ENCODE measurements at regions not wholly inside any gene's neighbourhood (a gene's known extent, or its start where the extent isn't known, plus 50 kb on each side); places are given as distances from the start of the nearest gene placed in this dataset.

DNA sequence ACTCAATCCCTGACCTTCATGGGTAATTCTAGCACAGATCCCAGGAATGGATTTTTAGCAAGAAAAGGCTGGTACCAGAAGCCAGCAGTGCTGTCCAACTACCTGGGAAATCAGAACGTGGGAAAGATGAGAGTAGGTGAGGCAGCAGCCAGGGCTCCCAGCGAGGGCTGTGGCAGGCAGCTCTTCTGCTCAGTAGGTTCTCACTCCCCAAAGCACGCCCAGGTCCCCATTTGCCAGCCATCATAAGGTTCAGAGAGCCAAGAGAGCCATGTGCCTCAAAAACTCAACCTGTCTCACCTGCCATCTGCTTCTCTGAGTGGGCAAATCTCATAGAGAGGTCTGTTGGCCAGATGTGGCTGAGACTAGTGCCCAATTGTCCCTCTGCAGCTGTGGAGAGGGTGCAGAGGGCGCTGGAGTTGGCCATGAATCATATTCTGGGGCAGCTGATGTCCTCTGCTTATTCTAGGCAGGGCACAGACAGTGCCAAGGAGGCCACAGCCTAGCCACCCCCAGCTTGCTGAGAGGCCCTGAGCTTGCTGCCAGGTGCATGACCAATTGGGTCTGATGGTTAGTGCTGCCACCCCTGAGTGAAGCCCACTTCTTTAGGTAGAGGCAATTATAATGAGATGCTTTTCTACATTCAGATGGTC lies 81.7 kb upstream of the GATB start:
- no peak overlapping the region for H3K27ac ChIP-seq
- intact Hi-C loops (cut with DNase I; ENCODE audit: low total_unique reads): no loop called here
- H3K4me1 ChIP-seq: no peaks in the 10 kb centered on the region
- DNase-seq: no peak
- TF ChIP-seq POLR2A (IDR thresholded peaks at IDR 0.05): no peak
- TF ChIP-seq CTCF (IDR thresholded peaks at IDR 0.05): no peak
- no peaks in the 10 kb centered on the region for H3K9me3 ChIP-seq
- H3K4me3 ChIP-seq: no peak overlapping the region
- no peaks in the 10 kb centered on the region for H3K27me3 ChIP-seq
- H3K36me3 ChIP-seq: no peaks in the 10 kb centered on the region

DNA sequence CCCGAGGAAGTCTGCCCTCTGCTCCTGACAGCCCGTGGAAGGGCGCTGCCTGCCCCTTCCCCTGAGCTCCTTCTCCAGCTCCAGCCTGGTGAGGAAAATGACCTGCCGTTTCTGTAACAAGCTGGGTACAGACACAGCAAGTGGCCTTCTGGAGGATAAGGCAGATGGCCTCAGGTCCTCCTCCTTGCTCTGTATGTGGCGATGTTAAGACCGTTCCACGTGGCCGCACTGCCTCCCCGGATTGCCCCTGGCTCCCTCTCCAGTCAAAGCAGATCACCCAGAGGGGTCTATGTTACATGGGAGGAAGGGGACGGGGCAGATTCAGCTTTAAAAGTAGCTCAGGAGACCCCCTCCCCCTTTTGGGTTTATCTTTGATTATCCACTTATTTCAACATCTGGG lies 80.3 kb upstream of the GATB start:
- Histone ChIP-seq H3K27me3 (no peaks in the 10 kb centered on the region), H3K4me1 (no peaks in the 10 kb centered on the region), H3K4me3 (no peak overlapping the region), H3K9me3 (no peaks in the 10 kb centered on the region), H3K27ac (no peak overlapping the region), H3K36me3 (no peaks in the 10 kb centered on the region)
- TF ChIP-seq CTCF (IDR thresholded peaks at IDR 0.05) (no peak), POLR2A (IDR thresholded peaks at IDR 0.05) (no peak)
- DNase-seq: no peak
- intact Hi-C loops (cut with DNase I; ENCODE audit: low total_unique reads): no loop called here

DNA sequence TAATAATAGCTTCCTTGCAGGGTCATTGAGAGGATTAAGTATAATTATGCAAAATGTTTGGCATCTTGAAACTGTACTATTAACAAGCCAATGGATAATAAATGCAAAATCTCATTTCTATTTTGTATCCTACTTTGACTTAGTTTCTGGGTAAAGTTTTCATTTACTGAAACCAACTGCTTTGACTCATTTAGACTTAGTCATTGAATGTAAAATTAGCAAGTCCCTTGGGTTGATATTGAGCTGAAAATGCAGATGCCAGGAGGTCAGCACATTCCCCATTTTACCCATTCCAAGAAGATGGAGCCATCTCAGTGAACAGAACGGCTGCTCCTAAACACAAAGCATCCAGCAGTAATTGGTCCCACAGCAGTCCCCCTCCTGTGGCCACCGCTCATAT lies 74.7 kb upstream of the GATB start:
- DNase-seq: no peak
- H3K27ac ChIP-seq: no peak overlapping the region
- intact Hi-C loops (cut with DNase I; ENCODE audit: low total_unique reads): no loop called here
- H3K27me3 ChIP-seq: no peaks in the 10 kb centered on the region
- TF ChIP-seq CTCF (IDR thresholded peaks at IDR 0.05) (no peak), POLR2A (IDR thresholded peaks at IDR 0.05) (no peak)
- H3K36me3 ChIP-seq: no peaks in the 10 kb centered on the region
- no peak overlapping the region for H3K4me3 ChIP-seq
- no peaks in the 10 kb centered on the region for H3K4me1 ChIP-seq
- H3K9me3 ChIP-seq: no peaks in the 10 kb centered on the region

DNA sequence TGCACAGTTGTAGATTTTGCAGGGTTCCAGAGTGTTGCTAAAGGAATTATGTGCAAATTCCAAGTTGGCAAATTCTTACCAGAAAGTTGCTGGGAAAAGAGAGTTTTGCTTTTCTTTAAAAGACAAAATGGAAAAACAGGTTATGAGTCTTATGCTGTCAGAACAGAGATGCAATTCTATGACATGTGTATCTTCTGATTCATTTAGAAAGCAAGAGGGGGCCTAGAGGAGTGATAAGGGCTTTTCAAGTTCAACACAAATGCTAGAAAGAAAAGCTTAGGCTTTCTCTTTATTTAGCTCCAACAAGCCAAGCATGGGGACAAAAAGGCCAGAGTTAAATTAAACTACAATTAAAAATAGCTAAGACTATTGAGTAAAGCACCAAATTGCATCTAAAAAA lies 72.4 kb upstream of the GATB start:
- Histone ChIP-seq H3K27ac (no peak overlapping the region), H3K36me3 (no peaks in the 10 kb centered on the region), H3K4me3 (no peak overlapping the region), H3K9me3 (no peaks in the 10 kb centered on the region), H3K27me3 (no peaks in the 10 kb centered on the region), H3K4me1 (no peaks in the 10 kb centered on the region)
- intact Hi-C loops (cut with DNase I; ENCODE audit: low total_unique reads): no loop called here
- no peak for TF ChIP-seq CTCF (IDR thresholded peaks at IDR 0.05)
- TF ChIP-seq POLR2A (IDR thresholded peaks at IDR 0.05): no peak
- DNase-seq: no peak

- Histone ChIP-seq H3K4me1 (no peaks in the 10 kb centered on the region), H3K36me3 (no peaks in the 10 kb centered on the region)
Measured at GRCh38 chr4:151831526-151831925, 70.7 kb upstream of the GATB start.

More at GRCh38 chr4:151831526-151831925, 70.7 kb upstream of the GATB start:
- Histone ChIP-seq H3K4me3 (no peak overlapping the region), H3K27me3 (no peaks in the 10 kb centered on the region), H3K27ac (no peak overlapping the region), H3K9me3 (no peaks in the 10 kb centered on the region)
- no peak for TF ChIP-seq POLR2A (IDR thresholded peaks at IDR 0.05)
- no peak for TF ChIP-seq CTCF (IDR thresholded peaks at IDR 0.05)
- intact Hi-C loops (cut with DNase I; ENCODE audit: low total_unique reads): no loop called here
- DNase-seq: no peak
